ENCODE measurements at regions not wholly inside any gene's neighbourhood (a gene's known extent, or its start where the extent isn't known, plus 50 kb on each side); places are given as distances from the start of the nearest gene placed in this dataset.

DNA sequence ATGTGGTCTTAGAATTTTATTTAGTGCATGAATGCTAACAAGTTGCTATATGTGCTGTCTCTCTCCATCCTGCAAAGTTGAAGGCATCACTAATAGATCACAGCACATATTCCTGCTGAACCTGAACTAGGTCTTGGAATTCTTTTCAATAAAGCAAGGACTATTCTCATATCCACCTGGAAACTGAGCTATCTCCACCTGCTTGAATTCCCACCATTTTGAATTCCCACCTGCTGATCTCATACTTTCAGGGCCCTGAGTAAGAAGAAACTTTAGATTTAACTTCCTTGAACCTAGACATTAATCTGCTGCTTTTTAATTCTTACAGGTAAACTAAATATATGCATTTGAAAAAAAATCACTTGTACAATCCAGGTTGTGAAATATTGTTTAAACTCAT, 445.3 kb upstream of the CCL2 start:
- H3K4me1 ChIP-seq, result no peaks in the 10 kb centered on the region
- H3K36me3 ChIP-seq (replicated peaks), result no peaks in the 10 kb centered on the region
- in situ Hi-C loops (cut with MboI; ENCODE audit: low sequenced_read_pairs), result no loop called here
- H3K27me3 ChIP-seq (ENCODE audit: low read depth), result no peaks in the 10 kb centered on the region
- no peak for DNase-seq (ENCODE audit: low spot score in 2 of 2)
- H3K4me3 ChIP-seq, result no peak overlapping the region
- H3K9me3 ChIP-seq, result no peaks in the 10 kb centered on the region

- Histone ChIP-seq H3K27me3 (ENCODE audit: low read depth) (no peaks in the 10 kb centered on the region), H3K4me3 (no peak overlapping the region), H3K9me3 (no peaks in the 10 kb centered on the region), H3K4me1 (no peaks in the 10 kb centered on the region), H3K36me3 (replicated peaks) (no peaks in the 10 kb centered on the region)
- DNase-seq (ENCODE audit: low spot score in 2 of 2), result no peak
- in situ Hi-C loops (cut with MboI; ENCODE audit: low sequenced_read_pairs), result no loop called here
Observed at GRCh38 chr17:33811004-33811760, 443.9 kb upstream of the CCL2 start.

DNA sequence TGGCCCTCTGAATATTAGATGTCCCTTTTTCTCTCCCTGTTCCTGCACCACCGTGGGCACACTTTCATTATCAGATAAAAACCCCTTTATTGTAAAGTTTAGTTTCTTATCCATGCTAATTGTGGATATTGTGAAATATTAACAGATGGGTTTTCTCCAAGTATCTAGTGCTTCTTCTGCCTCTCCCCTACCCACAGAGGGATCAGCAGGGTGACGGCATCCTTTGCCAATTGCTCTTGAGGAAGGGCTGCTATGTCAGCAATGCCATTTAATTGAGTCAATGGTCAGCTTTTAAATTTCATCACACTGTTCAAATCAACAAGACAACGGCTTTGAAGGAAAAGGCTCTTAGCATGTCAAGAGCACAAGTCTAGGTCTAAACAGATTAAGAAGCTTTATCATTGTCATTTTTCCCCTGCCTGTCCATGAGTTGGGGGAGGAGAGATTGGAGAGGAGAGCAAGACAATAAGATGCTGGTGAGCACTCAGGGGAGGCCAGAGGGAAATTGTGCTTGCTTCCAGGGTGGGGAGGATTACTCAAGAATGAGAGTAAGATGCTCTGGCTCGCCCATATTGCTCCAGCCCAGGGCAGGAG, 443.0 kb upstream of the CCL2 start:
- Histone ChIP-seq H3K36me3 (replicated peaks) (no peaks in the 10 kb centered on the region), H3K27me3 (ENCODE audit: low read depth) (no peaks in the 10 kb centered on the region), H3K4me1 (no peaks in the 10 kb centered on the region), H3K9me3 (no peaks in the 10 kb centered on the region), H3K4me3 (no peak overlapping the region)
- in situ Hi-C loops (cut with MboI; ENCODE audit: low sequenced_read_pairs), result no loop called here
- no peak for DNase-seq (ENCODE audit: low spot score in 2 of 2)

DNA sequence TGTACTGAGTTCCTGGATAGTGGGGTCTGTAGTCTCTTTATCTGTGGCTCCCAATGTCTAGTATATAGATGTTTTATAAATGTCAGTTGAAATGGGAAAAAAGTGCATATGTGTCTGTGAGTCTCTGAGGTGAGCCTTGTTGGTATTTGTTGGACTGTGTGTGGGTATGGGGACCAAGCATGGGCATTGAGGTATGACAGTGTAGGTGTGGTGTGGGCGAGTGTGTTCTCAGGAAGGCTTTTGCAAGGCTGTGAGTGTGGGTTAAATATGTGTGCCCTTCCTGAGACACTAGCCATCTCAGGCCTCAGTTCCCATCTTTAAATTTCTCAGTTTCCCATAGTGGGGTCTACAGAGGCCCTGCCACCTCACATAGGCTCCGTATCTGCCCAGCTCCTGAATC, 440.2 kb upstream of the CCL2 start:
- Histone ChIP-seq H3K4me3 (no peak overlapping the region), H3K9me3 (no peaks in the 10 kb centered on the region), H3K27me3 (ENCODE audit: low read depth) (no peaks in the 10 kb centered on the region), H3K36me3 (replicated peaks) (no peaks in the 10 kb centered on the region), H3K4me1 (no peaks in the 10 kb centered on the region)
- no peak for DNase-seq (ENCODE audit: low spot score in 2 of 2)
- in situ Hi-C loops (cut with MboI; ENCODE audit: low sequenced_read_pairs), result no loop called here

GRCh38 chr17:33816036-33816435, 439.0 kb upstream of the CCL2 start:
- Histone ChIP-seq H3K4me1 (no peaks in the 10 kb centered on the region), H3K4me3 (no peak overlapping the region), H3K9me3 (no peaks in the 10 kb centered on the region), H3K36me3 (replicated peaks) (no peaks in the 10 kb centered on the region), H3K27me3 (ENCODE audit: low read depth) (no peaks in the 10 kb centered on the region)
- in situ Hi-C loops (cut with MboI; ENCODE audit: low sequenced_read_pairs), result no loop called here
- no peak for DNase-seq (ENCODE audit: low spot score in 2 of 2)

- in situ Hi-C loops (cut with MboI; ENCODE audit: low sequenced_read_pairs), result no loop called here
- H3K36me3 ChIP-seq (replicated peaks), result no peaks in the 10 kb centered on the region
- H3K4me1 ChIP-seq, result no peaks in the 10 kb centered on the region
- no peak overlapping the region for H3K4me3 ChIP-seq
- DNase-seq (ENCODE audit: low spot score in 2 of 2), result no peak
- H3K9me3 ChIP-seq, result no peaks in the 10 kb centered on the region
- no peaks in the 10 kb centered on the region for H3K27me3 ChIP-seq (ENCODE audit: low read depth)
Observed at GRCh38 chr17:33816842-33817617, 438.1 kb upstream of the CCL2 start.

DNA sequence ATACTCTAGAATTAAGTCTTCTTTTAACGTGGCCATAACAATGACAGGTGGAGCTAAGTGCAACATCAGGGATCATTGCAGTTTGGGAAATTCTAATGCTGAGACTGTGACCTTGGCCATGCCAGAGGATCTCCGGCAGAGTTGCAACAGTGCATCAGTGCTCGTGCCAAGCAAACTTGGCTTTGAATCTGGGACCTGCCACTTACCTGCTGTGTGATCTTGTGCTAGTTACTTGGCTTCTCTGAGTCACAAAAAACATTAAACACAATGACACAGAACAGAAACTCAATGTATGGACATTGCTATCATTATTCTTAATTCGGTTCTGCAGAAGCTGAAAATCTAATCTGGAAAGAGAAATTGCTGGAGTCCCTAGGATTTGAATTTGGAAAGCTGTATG, 435.5 kb upstream of the CCL2 start:
- Histone ChIP-seq H3K27me3 (ENCODE audit: low read depth) (no peaks in the 10 kb centered on the region), H3K36me3 (replicated peaks) (no peaks in the 10 kb centered on the region), H3K9me3 (no peaks in the 10 kb centered on the region), H3K4me1 (no peaks in the 10 kb centered on the region), H3K4me3 (no peak overlapping the region)
- in situ Hi-C loops (cut with MboI; ENCODE audit: low sequenced_read_pairs), result no loop called here
- no peak for DNase-seq (ENCODE audit: low spot score in 2 of 2)

DNA sequence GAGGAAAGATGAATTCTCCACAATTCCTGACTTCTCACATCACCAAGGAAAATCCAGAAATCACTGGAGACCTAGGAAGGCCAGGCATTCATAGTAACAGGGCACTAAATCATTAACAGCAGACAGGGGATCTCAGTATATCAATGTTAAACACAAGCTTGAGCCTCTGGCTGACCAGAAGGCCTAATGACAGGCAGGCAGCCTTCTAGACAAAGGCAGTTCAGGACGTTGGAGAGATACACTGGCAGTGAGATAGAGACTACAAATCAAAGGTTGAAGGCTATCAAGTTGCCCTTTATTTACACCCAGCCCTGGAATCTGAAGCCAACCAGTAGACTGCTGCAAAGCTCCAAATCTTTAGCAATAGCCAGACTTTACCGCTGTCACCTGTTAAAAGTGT, 422.8 kb upstream of the CCL2 start:
- H3K9me3 ChIP-seq, result no peaks in the 10 kb centered on the region
- H3K4me1 ChIP-seq, result no peaks in the 10 kb centered on the region
- DNase-seq (ENCODE audit: low spot score in 2 of 2), result no peak
- no peaks in the 10 kb centered on the region for H3K36me3 ChIP-seq (replicated peaks)
- H3K27me3 ChIP-seq (ENCODE audit: low read depth), result no peaks in the 10 kb centered on the region
- in situ Hi-C loops (cut with MboI; ENCODE audit: low sequenced_read_pairs), result no loop called here
- no peak overlapping the region for H3K4me3 ChIP-seq

GRCh38 chr17:33837281-33837680, 417.8 kb upstream of the CCL2 start:
- Histone ChIP-seq H3K4me1 (no peaks in the 10 kb centered on the region), H3K36me3 (replicated peaks) (no peaks in the 10 kb centered on the region), H3K27me3 (ENCODE audit: low read depth) (no peaks in the 10 kb centered on the region), H3K4me3 (no peak overlapping the region), H3K9me3 (no peaks in the 10 kb centered on the region)
- no peak for DNase-seq (ENCODE audit: low spot score in 2 of 2)
- in situ Hi-C loops (cut with MboI; ENCODE audit: low sequenced_read_pairs), result no loop called here

DNA sequence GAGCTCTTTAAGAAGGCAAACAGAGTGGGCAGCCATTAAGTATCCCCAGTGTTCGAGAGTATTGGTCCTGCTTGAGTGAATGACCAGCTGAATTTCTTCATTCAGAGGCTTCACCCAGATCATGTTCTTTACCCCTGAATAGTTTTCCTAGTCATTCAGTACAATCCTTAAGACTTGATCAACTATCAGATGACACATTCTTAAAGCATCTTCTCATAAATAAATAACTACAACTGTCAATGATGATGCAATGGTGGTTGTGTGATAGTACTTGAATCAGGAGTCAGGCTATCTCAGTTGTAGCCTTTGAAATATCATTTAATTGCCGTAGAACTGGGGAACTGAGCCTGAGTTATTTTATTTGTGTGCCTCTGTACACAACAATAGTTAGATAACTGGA, 416.8 kb upstream of the CCL2 start:
- Histone ChIP-seq H3K4me1 (no peaks in the 10 kb centered on the region), H3K27me3 (ENCODE audit: low read depth) (no peaks in the 10 kb centered on the region), H3K36me3 (replicated peaks) (no peaks in the 10 kb centered on the region), H3K9me3 (no peaks in the 10 kb centered on the region), H3K4me3 (no peak overlapping the region)
- DNase-seq (ENCODE audit: low spot score in 2 of 2), result no peak
- in situ Hi-C loops (cut with MboI; ENCODE audit: low sequenced_read_pairs), result no loop called here

DNA sequence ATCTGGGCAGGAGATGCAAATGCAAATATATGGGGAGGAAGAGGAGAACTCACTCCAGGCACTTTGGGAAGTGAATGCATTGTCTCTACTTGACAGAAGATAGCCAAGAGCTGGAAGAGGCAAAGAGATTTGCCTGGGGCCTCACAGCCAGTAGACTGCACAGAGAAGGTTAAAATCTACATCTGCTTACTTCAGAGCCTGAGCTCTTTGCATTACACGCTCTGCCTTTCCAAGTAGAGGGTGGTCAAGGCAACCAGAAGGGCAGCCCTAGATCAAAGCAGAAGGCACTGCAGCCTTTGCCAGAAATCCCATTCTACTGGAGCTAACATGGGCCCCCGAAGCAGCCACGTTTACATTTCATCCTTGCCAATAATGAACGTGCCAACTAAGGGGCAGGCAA, 407.2 kb upstream of the CCL2 start:
- H3K36me3 ChIP-seq (replicated peaks), result no peaks in the 10 kb centered on the region
- no peaks in the 10 kb centered on the region for H3K9me3 ChIP-seq
- in situ Hi-C loops (cut with MboI; ENCODE audit: low sequenced_read_pairs), result no loop called here
- H3K27me3 ChIP-seq (ENCODE audit: low read depth), result no peaks in the 10 kb centered on the region
- no peak overlapping the region for H3K4me3 ChIP-seq
- H3K4me1 ChIP-seq, result no peaks in the 10 kb centered on the region
- DNase-seq (ENCODE audit: low spot score in 2 of 2), result no peak

- Histone ChIP-seq H3K4me3 (no peak overlapping the region), H3K4me1 (no peaks in the 10 kb centered on the region), H3K9me3 (no peaks in the 10 kb centered on the region), H3K27me3 (ENCODE audit: low read depth) (no peaks in the 10 kb centered on the region), H3K36me3 (replicated peaks) (no peaks in the 10 kb centered on the region)
- DNase-seq (ENCODE audit: low spot score in 2 of 2), result no peak
- in situ Hi-C loops (cut with MboI; ENCODE audit: low sequenced_read_pairs), result no loop called here
Observed at GRCh38 chr17:33848433-33848832, 406.7 kb upstream of the CCL2 start.

GRCh38 chr17:33854596-33854995, 400.5 kb upstream of the CCL2 start:
- in situ Hi-C loops (cut with MboI; ENCODE audit: low sequenced_read_pairs), result no loop called here
- Histone ChIP-seq H3K4me1 (no peaks in the 10 kb centered on the region), H3K36me3 (replicated peaks) (no peaks in the 10 kb centered on the region), H3K4me3 (no peak overlapping the region), H3K27me3 (ENCODE audit: low read depth) (no peaks in the 10 kb centered on the region), H3K9me3 (no peaks in the 10 kb centered on the region)
- DNase-seq (ENCODE audit: low spot score in 2 of 2), result no peak

GRCh38 chr17:33858121-33858520, 397.0 kb upstream of the CCL2 start:
- Histone ChIP-seq H3K9me3 (no peaks in the 10 kb centered on the region), H3K4me3 (no peak overlapping the region), H3K27me3 (ENCODE audit: low read depth) (no peaks in the 10 kb centered on the region), H3K36me3 (replicated peaks) (no peaks in the 10 kb centered on the region), H3K4me1 (no peaks in the 10 kb centered on the region)
- no peak for DNase-seq (ENCODE audit: low spot score in 2 of 2)
- in situ Hi-C loops (cut with MboI; ENCODE audit: low sequenced_read_pairs), result no loop called here

Measured in HAP-1 (cell line).